HG03108 (cell line): ENCODE measurements at regions not wholly inside any gene's neighbourhood (a gene's known extent, or its start where the extent isn't known, plus 50 kb on each side); places are given as distances from the start of the nearest gene placed in this dataset.

Experiments used
- ATAC-seq: cut with Tn5 transposase; IDR thresholded peaks from one replicate; pipeline ENCODE4 v1.9.1; 2021; ENCODE audit warnings: moderate library complexity; ENCODE audit not compliant: unreplicated experiment

DNA sequence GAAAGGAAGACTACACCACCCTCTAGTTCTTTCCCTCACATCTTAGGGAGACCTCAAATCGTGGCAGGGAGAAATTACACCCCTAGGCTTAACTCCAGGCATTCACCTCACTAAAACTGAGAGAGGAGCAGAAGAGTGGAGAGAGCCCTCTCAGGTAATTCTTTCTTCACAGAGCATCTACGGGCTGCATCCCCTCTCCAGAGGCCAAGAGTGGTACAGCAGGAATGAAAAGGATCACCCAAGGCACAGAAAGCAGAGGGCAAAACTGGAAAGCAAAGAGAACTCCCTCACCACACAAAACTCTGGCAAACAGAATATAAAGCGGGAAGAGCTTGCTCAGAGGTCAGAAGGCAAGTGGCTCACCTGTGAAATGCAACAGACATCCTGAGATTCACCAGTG is 661.2 kb downstream of the TBC1D4 start:
- no peak for ATAC-seq

DNA sequence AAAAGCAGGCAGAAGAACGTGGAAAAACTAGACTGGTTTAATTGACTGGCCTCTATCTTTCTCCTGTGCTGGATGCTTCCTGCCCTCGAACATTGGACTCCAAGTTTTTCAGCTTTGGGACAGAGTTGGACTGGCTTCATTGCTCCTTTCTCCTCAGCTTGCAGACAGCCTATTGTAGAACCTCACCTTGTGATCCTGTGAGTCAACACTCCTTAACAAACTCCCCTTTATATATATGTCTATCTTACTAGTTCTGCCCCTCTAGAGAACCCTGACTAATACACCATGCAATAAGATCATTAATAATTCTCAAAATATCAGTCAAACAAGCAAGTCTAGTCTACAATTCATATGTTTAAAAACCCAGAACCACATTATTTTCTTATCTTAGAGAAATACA is 662.4 kb downstream of the TBC1D4 start:
- ATAC-seq, result no peak

DNA sequence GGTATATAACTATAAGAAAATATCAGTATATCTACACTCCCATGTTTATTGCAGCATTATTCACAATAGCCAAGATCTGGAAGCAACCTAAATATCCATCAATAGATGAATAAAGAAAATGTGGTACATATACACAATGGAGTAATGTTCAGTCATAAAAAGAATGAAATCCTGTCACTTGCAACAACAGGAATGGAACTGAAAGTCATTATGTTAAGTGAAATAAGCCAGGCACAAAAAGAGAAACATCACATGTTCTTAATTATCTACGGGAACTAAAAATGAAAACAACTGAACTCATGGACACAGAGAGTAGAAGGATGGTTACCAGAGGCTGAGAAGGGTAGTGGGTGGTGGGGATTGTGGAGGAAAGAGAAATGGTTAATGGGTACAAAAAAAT is 665.2 kb downstream of the TBC1D4 start:
- ATAC-seq, result no peak

DNA sequence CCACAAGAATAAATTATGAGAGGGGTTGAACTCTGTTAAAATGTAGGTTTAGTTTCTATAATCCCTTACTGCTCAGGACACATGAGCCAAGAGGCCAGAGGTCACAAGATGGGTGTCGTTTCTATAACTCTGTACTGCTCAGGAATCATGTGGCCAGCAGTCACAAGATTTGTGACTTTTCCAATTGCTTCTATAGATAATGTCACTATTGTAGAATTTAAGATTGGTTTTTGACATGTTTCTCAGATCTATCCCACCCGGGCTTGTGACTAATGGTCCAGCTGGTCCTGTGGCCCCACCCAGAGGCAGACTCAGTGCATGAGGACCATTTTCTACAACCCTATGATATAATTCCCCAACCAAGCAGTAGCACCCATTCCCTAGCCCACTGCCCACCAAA is 662.0 kb upstream of the KLF12 start:
- ATAC-seq, result no peak

DNA sequence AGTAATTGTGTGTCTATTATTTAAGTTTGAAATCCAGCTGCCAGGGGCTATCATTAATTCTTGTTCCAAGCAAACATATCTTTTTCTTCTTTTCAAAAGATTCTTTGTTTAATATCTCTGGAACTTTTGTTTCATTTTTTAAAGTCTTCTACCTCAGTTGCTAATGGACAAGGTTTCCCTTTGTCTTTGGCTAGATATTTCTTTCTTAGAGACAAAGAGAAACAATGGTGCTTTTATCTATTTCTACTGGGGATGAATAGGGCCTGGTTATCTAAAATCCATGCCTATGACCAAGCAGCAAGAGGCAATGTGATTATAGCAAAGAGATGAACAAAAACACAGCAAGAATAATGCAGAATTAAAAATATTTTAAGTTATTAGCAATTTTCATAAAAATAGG is 661.3 kb upstream of the KLF12 start:
- no peak for ATAC-seq

DNA sequence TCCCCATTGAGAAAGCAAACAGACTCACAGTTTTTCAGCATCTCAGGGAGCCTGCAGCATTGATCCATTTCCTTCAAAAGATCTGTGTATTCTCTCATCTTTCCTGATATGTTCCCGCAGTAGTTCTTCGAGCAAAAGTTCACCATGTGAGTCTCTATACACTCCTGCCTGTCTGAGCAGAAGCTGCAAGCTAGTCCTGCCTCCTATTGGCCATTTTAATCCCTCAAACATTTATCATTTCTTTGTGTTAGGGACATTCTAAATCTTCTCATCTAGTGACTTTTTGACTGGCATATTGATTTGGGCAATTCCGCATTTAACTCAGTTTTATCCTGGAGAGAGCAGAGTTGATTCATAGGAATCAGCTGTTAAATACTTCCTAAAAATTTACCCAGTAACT is 660.4 kb upstream of the KLF12 start:
- no peak for ATAC-seq

DNA sequence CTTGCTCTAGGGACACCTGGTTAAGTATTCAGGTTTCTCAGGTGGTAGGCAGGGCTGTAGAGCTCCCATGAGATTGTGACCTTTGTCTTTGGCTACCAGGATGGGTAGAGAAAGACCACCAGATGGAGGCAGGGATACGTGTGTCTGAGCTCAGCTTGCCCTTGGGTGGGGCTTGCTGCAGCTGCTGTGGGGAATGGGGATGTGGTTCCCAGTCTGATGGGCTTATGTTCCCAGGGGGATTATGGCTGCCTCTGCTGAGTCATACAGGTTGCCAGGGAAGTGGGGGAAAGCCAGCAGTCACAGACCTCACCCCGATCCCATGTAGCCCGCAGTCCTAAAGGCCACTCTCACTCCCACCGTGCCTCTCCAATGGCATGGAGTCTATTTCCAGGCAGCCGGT is 659.9 kb upstream of the KLF12 start:
- ATAC-seq, result no peak

DNA sequence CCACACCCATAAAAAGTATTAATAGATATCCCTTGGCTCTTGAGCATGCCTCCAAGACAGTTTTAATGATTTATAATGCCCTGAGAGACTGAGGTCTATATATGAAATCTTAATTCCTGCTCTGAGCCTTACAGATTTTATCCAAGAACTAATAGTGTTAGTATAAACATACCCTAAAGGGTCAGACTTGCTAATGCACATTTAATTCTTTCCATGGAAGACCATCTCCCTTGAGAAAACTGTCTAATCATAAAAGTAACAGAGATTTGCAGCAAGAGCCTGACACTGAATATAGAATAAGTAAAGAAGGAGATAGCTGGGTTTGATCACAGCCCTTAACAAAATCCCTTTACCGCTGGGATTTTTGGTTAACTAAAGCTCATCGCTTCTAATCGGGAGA is 650.8 kb upstream of the KLF12 start:
- no peak for ATAC-seq

DNA sequence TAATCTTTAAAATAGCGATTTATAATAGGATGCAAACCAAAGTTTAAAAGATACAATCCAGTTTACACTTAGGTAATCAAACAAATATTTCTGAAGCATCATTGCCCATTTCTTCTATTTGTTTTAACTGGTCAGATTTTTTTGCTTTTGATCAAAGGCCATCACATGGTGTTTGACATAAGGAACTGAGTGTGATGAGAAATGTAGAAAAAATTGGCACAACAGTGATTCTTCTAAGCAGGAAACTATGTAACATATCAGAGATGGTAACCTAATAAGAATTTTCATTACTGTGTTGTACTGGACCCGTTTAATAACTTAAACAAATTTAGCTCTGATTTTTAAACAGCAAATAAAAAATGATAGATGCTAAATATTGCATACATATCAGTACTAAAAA is 644.7 kb upstream of the KLF12 start:
- no peak for ATAC-seq

DNA sequence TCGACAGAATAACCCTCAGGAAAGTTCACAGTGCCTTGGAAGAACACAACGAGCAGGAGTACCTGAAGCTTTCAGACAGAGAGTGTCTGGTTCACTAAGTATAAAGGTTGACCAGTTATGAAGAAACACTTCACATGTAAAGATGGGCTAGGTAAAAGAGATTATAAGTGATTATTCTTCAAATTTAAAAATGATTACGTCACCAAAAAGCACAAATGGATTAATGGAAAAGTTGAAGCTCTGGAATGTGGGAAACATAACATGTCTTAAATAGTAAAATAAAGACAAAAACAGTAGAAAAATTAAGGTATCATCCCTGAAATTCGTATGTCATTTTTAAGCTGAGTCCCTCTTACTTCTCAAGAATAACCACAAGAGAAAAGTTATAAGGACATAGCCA is 643.9 kb upstream of the KLF12 start:
- ATAC-seq, result no peak

DNA sequence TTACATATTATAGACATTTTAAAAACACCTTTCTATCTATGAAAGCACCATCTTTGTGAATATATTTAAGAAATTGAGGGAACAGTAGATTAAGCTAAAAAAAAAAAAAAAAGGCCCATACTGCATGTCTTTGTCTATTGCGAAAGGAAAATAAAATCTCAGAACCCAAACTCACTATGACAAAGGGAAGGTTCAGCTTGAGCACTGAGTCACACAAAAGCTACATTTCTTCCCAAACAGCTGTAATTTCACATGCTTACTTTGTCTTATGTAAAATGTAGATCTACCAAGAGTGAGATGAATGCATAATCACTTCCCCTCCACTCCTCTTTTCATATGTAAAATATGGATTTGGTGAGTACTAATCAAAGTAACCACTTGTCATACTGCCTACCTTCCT is 640.1 kb upstream of the KLF12 start:
- no peak for ATAC-seq

DNA sequence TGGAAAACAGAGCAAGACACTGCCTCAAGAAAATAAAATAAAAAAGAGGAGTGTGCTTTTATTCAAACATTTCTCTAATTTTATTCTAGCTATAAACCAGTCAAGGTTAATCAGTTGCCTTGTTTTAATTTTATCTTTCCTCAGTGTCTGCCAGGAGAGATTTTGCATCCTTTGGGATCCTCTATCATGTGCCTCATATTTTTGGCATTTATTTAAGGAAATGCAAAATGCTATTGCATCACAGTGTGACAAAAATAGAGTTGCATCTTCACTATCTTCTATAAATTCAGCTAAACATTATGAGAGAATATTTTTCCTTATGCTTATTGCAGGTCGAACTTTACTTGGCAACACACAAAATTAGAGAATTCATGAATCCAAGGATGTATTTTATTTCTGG is 639.0 kb upstream of the KLF12 start:
- ATAC-seq, result no peak

DNA sequence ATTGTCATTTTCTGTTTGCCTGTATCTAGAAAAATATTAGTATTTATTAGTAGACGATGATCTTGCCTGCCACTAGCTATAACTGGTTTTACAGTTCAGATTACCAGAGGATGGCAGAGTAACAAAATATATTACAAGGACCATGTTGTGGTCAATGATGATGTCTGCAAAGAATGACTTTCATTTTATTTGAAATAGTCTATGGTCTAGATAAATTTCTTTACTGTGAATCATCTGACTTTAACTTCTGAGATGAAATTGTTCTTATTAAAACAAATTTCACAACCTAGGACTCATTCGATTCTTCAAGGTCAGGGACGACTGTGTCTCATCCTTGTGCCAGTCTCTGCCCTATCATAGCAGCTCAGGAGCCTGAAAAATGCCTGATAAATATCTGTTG is 637.8 kb upstream of the KLF12 start:
- no peak for ATAC-seq

DNA sequence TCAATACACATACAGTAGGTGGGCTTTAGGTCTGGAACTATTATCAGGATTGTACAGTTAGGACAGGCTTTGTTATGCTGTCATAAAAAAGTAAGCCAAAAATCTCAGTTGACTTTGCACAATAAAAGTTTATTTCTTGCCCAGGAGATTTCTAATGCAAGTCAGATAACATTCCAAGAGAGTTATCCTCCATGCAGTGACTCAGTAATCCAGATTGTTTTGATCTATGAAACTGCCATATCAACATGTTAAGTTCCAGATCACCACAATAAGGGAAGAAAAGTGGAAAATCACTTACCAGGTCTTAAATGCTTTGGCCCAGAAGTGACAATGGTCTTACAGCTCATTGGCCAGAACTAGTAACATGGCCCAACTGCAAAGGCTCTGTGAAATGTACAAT is 636.2 kb upstream of the KLF12 start:
- ATAC-seq, result no peak

DNA sequence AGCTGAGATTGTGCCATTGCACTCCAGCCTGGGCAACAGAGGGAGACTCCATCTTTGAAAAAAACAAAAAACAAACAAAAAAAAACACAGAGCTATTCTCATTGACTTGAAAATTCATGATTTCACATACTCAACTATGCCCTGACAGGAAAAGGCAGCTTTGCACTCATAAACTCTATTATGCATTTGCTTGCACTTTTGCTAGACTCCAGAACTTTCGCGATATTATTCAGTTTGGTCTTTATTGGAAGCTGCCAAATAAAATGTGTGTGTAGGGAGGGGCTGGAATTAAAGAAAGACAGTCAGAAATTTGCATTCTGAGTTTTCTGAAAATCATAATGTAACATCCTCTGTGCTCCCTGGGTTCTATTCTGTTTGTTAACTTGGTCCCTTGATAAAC is 635.1 kb upstream of the KLF12 start:
- no peak for ATAC-seq

DNA sequence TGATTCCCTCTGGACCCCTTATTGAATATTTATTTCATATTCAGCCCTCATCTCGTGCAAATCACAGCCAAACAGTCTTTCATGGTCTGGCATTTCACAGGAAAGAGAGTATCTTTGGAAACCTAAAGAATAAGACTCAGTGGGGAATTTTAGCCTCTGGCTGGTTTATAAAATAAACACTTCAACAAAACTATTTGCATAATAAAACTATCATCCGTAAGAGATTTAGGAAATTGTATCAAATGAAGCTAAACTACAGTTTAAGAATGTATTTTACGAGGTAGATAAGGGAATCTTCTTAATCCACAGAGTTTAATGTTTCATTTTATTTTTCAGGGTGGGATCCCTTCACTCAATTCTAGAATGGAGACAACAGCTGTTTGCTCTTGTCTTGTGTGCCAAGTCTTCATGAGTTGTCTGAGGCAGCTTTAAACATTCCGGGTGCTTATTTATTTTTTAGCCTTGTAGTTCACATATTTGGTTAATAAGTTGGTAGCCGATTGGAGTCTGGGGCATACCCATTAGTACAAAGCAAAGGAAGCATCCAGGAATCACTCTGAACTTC is 634.4 kb upstream of the KLF12 start:
- no peak for ATAC-seq

DNA sequence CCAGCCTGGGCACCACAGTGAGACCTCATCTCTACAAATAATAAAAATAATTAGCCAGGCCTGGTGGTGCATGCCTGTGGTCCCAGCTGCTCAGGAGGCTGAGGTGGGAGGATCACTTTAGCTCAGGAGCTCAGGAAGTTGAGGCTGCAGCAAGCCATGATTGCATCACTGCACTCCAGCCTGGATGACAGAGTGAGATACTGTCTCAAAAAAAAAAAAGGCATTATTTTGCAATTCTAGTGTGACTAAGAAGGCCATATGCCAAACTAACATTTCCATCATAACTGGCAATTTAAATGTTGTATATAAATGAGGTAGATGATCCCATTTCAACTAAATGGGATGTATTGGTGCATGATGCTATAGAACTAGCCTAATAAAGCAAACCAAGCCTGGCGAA is 632.8 kb upstream of the KLF12 start:
- no peak for ATAC-seq

DNA sequence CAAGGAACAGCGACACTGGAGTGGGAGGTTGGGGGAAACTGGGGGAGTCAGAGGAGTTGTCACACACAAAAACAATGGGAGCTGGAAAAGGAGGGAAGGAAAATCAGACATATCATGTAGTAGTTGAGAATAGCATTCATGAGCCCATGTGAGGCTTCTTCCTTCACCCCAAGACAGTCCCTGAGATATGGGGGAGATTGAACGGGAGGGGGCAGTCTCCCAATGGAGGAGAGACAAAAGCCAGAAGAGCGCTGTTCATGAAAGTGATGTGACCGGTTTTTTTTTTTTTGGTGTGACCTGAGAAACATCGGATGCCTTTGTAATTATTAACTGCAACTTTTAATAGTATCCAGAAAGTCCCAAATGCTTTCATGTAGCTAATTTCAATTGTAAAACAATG is 631.8 kb upstream of the KLF12 start:
- ATAC-seq, result no peak

DNA sequence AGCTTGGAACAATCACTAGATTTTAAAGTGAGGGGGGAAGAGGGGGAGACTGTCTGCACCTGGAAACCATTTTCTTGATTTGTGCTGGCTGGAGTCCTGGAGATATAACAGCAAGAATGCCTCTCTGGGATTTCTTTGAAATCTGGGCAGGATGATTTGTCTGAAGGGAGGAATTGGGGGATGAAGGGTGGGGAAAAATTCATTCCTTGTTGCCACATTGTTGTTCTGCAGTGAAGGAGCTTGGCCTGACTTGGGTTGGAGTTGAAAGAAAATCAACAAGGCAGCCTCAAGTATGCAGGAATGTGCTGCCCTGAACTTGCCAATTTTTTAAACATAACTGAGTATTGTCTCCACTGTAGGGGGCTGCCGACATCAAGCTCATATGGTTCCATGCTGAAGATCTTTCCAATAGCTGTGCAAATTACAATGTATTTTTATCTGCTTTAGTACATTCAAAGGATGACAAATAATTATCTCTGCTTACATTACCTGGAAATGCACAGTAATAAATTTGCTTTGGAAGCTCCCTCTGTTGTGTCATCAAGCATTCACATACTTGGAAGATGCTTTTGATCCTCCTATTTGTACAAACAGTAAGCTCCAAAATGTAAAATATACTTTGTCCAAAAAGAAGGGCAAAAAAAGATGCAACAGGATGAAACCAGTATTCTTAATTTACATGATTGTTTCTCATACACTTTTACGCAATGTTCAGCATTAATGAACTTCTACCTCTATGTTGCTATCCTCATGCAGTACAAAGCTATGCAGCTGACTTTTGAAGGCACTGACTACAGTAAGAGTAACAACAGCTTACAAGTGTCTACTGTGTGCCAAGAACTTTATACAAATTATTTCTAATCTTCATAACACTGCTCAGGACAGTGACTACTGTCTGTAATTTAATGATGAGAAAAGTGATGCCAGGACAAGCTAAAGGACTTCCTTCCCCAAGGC is 627.9 kb upstream of the KLF12 start:
- no peak for ATAC-seq

DNA sequence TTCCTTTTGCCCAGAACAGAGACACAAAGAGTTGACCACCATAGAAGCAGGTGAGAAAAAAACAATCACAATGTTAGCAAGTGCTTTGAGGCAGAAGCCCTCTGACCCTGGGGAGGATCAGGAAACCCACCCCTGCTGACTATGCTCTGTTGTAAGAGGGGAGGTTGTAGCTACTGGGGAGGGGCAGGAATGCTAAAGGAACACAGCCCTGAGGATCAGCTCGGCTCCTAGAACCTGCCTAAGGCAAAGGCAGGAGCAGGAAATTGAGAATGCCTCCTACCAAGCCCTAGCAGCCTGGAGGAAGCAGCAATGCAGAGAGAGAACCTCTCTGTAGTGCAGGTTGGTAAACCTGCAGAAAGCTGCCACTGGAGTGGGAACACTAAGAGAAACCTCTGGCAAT is 624.0 kb upstream of the KLF12 start:
- ATAC-seq, result no peak

DNA sequence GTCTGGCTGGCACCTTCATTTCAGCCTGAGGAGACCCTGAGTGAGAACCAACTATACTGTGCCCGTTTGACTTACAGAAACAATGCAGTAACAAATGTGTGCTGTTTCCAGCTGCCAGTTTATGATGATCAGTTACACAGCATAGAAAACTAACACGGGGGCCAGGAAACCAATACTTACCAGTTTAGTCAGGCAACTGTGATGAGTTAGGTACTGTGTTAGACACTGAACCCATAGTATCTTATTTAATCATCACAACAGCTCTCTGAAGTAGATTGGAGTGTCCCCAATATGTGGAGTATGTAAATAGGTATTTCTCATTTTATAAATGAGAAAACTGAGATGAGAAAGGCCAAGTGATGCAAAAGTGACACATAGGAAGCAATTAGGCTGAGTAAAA is 620.9 kb upstream of the KLF12 start:
- no peak for ATAC-seq

DNA sequence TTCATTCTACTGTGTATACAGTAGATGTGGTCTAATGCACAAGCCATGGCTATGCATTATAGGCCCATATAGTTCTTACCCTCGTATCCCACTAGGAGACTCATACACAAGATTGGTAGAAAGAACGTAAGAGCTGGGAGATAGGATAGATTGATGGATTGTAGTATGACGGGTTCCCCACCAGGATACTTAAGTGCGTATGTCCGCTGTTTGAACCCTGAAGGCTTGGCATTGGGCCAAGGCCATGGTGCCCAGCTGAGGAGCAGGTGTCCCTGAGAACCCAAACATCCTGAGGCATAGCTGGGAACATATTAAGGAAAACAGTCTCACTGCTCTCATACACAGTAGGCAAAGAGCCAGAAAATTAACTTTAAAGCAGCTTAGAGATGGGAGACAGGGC is 617.5 kb upstream of the KLF12 start:
- no peak for ATAC-seq
